HCT116 (cell line): ENCODE measurements at regions not wholly inside any gene's neighbourhood (a gene's known extent, or its start where the extent isn't known, plus 50 kb on each side); places are given as distances from the start of the nearest gene placed in this dataset.

ENCODE experiments used
- ATAC-seq: fragments of 200-7000 bp; cut with Tn5 transposase; 2 replicates; pipeline ENCODE4 v1.9.1; 2020; ENCODE audit warnings: mild to moderate bottlenecking, moderate library complexity
- BruUV-seq: library from RNA; stranded (reverse); fragments of 400-500 nt; replicated peaks from 2 replicates; lab custom pipeline; 2021; lab: Mats Ljungman, UMichigan
- CTCF ChIA-PET: fragments of 300-600 bp; sonication (Branson Sonifier 250); formaldehyde crosslinking; loops from one replicate; lab custom pipeline; 2021; ENCODE audit warnings: antibody characterized with exemption; lab: Charles Lee
- POLR2A ChIA-PET: fragments of 300-600, 350-600 bp; sonication (Branson Sonifier 250); formaldehyde crosslinking; loops from one replicate; lab custom pipeline; 2021; ENCODE audit warnings: antibody characterized with exemption; lab: Charles Lee
- RAD21 ChIA-PET, 2 experiments: fragments of 300-600 bp; sonication (Branson Sonifier 250); formaldehyde crosslinking; loops; one replicate each; lab custom pipeline; 2023; ENCODE audit warnings: low total read pairs in 2 of 2; ENCODE audit not compliant: uncharacterized antibody in 2 of 2, unreplicated experiment in 2 of 2, low non-redundant PET in 1 of 2; lab: Charles Lee
- DNase-seq: peaks from one replicate; pipeline ENCODE4 v3.0.0-alpha.2; 2010; ENCODE audit warnings: low read depth, low spot score
- H2AFZ ChIP-seq: fragments of 200-600 bp; shearing (Covaris generic), sonication (generic); 2 replicates; pipeline ENCODE4 v1.6.1; 2017; ENCODE audit warnings: low read depth, mixed run types, mixed read lengths, antibody characterized with exemption, low read length; ENCODE audit not compliant: poor library complexity, severe bottlenecking
- H3K27ac ChIP-seq: 2 replicates; pipeline ENCODE4 v1.5.1; 2012; ENCODE audit warnings: low read depth, low read length
- H3K27me3 ChIP-seq: fragments of 200-600 bp; sonication (generic); 2 replicates; pipeline ENCODE4 v1.6.1; 2016; ENCODE audit warnings: mixed run types, low read length, mixed read lengths; ENCODE audit not compliant: insufficient read depth
- H3K36me3 ChIP-seq, 2 experiments: fragments of 200-500 bp in 1 of 2; fragments of 200-600 bp in 1 of 2; sonication (Bioruptor generic) in 1 of 2; sonication (generic) in 1 of 2; 2 replicates each; pipeline versions ENCODE4 v1.5.1 to v1.6.1; 2014 to 2016; ENCODE audit warnings: low read length in 2 of 2, inconsistent platforms in 1 of 2, mixed read lengths in 1 of 2, mixed run types in 1 of 2; ENCODE audit not compliant: insufficient read depth in 2 of 2, control insufficient read depth in 1 of 2
- H3K4me1 ChIP-seq, 2 experiments: fragments of 200-600 bp in 1 of 2; sonication (generic) in 1 of 2; 2 replicates each; pipeline versions ENCODE4 v1.5.1 to v1.6.1; 2012 to 2017; ENCODE audit warnings: low read length in 2 of 2, inconsistent platforms in 1 of 2, mild to moderate bottlenecking in 1 of 2, mixed read lengths in 1 of 2, mixed run types in 1 of 2, moderate library complexity in 1 of 2; ENCODE audit not compliant: insufficient read depth in 2 of 2, control insufficient read depth in 1 of 2
- H3K4me2 ChIP-seq: fragments of 200-600 bp; sonication (generic); 2 replicates; pipeline ENCODE4 v1.6.1; 2017; ENCODE audit warnings: mixed run types, low read length, mixed read lengths
- H3K4me3 ChIP-seq, 2 experiments: fragments of 200-600 bp in 1 of 2; sonication (generic) in 1 of 2; replicated peaks in 1 of 2; 2 replicates each; pipeline ENCODE4 v1.5.1; 2011 to 2016; ENCODE audit warnings: low read length in 2 of 2, control low read depth in 1 of 2, low read depth in 1 of 2, mild to moderate bottlenecking in 1 of 2, mixed read lengths in 1 of 2, mixed run types in 1 of 2
- H3K79me2 ChIP-seq: fragments of 200-600 bp; sonication (generic); 2 replicates; pipeline ENCODE4 v1.6.1; 2017; ENCODE audit warnings: mild to moderate bottlenecking, mixed run types, low read length, moderate library complexity, mixed read lengths; ENCODE audit not compliant: insufficient read depth
- H3K9ac ChIP-seq: fragments of 200-600 bp; sonication (generic); 2 replicates; pipeline ENCODE4 v1.6.1; 2016; ENCODE audit warnings: low read length, mixed read lengths
- H3K9me2 ChIP-seq: fragments of 200-600 bp; sonication (generic), shearing (Covaris generic); 2 replicates; pipeline ENCODE4 v1.6.1; 2017; ENCODE audit warnings: mixed run types, mild to moderate bottlenecking, moderate library complexity; ENCODE audit not compliant: insufficient read depth
- H3K9me3 ChIP-seq, 2 experiments: fragments of 200-500 bp in 1 of 2; fragments of 200-600 bp in 1 of 2; sonication (Bioruptor generic) in 1 of 2; sonication (generic) in 1 of 2; 2 replicates each; pipeline ENCODE4 v1.6.1; 2014 to 2017; ENCODE audit warnings: low read length in 2 of 2, mixed read lengths in 2 of 2, inconsistent platforms in 1 of 2, low read depth in 1 of 2, mild to moderate bottlenecking in 1 of 2, mixed run types in 1 of 2, moderate library complexity in 1 of 2; ENCODE audit not compliant: control insufficient read depth in 1 of 2, insufficient read depth in 1 of 2
- H4K20me1 ChIP-seq: fragments of 200-600 bp; sonication (generic), shearing (Covaris generic); 2 replicates; pipeline ENCODE4 v1.6.1; 2017; ENCODE audit warnings: mixed run types, mild to moderate bottlenecking, moderate library complexity; ENCODE audit not compliant: insufficient read depth
- CBX3 ChIP-seq: IDR thresholded peaks from 2 replicates; pipeline ENCODE4 v1.6.1; 2012; ENCODE audit warnings: low read depth
- CEBPB ChIP-seq: IDR thresholded peaks from 2 replicates; pipeline ENCODE4 v1.6.1; 2012; ENCODE audit warnings: low read depth
- EGR1 ChIP-seq: IDR thresholded peaks from 2 replicates; pipeline ENCODE4 v1.6.1; 2012; ENCODE audit warnings: low read depth
- EZH2phosphoT487 ChIP-seq: fragments of 200-600 bp; IDR thresholded peaks from 2 replicates; pipeline ENCODE4 v1.6.1; 2018; ENCODE audit warnings: antibody characterized with exemption, borderline replicate concordance
- FOSL1 ChIP-seq: IDR thresholded peaks from 2 replicates; pipeline ENCODE4 v1.6.1; 2012; ENCODE audit warnings: low read depth
- JUND ChIP-seq: IDR thresholded peaks from 2 replicates; pipeline ENCODE4 v1.6.1; 2012
- POLR2A ChIP-seq: IDR thresholded peaks from 2 replicates; pipeline ENCODE4 v1.7.0; 2011; ENCODE audit warnings: borderline replicate concordance; ENCODE audit not compliant: insufficient read depth, insufficient read length; ENCODE audit errors: extremely low read depth
- POLR2AphosphoS5 ChIP-seq: IDR thresholded peaks from 2 replicates; pipeline ENCODE4 v1.6.1; 2011; ENCODE audit warnings: mild to moderate bottlenecking, low read depth, low read length, moderate library complexity
- SP1 ChIP-seq: IDR thresholded peaks from 2 replicates; pipeline ENCODE4 v1.6.1; 2012; ENCODE audit warnings: low read depth
- SRF ChIP-seq: IDR thresholded peaks from 2 replicates; pipeline ENCODE4 v1.6.1; 2012; ENCODE audit warnings: low read depth
- TCF7L2 ChIP-seq: IDR thresholded peaks from 2 replicates; pipeline ENCODE4 v1.7.0; 2011; ENCODE audit warnings: borderline replicate concordance, inconsistent platforms; ENCODE audit not compliant: insufficient read depth, insufficient read length; ENCODE audit errors: extremely low read depth
- ZFX ChIP-seq: fragments of 450-650 bp; IDR thresholded peaks from 2 replicates; pipeline ENCODE4 v1.6.1; 2017
- intact Hi-C: fragments of 100-400 bp; cut with micrococcal nuclease; formaldehyde crosslinking; loops from 2 replicates; pipeline ENCODE4 v1.10.0; 2022
- TF ChIP-seq, protein P1 (sequence below): IDR thresholded peaks from 2 replicates; pipeline ENCODE4 v1.6.1; 2012; ENCODE audit warnings: low read depth

DNA sequence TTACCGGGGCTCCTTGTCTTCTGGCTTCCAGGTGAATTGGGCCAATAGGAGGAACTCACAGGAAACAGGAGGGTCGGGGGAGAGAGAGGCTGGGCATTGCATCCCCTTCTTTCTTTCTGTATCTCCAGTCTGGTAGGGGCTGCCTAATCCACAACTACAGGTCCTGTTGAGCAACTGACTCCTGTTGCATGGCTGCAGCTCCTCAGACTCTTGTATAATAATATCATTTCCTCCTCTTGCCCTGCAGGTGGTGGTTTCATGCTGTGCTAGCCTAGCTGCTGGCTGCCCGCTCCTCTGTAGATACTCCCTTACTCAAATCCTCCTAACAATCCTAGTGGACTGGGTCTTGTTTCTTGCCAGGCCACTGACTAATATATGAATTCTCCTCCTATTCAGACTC is 276.5 kb upstream of the SMIM30 start:
- H3K4me3 ChIP-seq, result no peak overlapping the region
- CTCF ChIA-PET, result no interaction called here

More for the DNA sequence above, 276.5 kb upstream of the SMIM30 start:
- no peaks in the 10 kb centered on the region for H4K20me1 ChIP-seq
- H3K36me3 ChIP-seq, result no peaks in the 10 kb centered on the region
- intact Hi-C loops, result no loop called here
- no peaks in the 10 kb centered on the region for H3K9me2 ChIP-seq
- BruUV-seq, result no TSS peak
- H3K79me2 ChIP-seq, result no peaks in the 10 kb centered on the region
- no peak overlapping the region for H3K27ac ChIP-seq
- no peak for TF ChIP-seq CEBPB
- no peak for TF ChIP-seq POLR2AphosphoS5
- no peak for TF ChIP-seq SP1
- no peak for TF ChIP-seq JUND
- TF ChIP-seq SRF, result no peak
- TF ChIP-seq ZFX, result no peak
- TF ChIP-seq TCF7L2, result no peak
- TF ChIP-seq, protein P1, sequence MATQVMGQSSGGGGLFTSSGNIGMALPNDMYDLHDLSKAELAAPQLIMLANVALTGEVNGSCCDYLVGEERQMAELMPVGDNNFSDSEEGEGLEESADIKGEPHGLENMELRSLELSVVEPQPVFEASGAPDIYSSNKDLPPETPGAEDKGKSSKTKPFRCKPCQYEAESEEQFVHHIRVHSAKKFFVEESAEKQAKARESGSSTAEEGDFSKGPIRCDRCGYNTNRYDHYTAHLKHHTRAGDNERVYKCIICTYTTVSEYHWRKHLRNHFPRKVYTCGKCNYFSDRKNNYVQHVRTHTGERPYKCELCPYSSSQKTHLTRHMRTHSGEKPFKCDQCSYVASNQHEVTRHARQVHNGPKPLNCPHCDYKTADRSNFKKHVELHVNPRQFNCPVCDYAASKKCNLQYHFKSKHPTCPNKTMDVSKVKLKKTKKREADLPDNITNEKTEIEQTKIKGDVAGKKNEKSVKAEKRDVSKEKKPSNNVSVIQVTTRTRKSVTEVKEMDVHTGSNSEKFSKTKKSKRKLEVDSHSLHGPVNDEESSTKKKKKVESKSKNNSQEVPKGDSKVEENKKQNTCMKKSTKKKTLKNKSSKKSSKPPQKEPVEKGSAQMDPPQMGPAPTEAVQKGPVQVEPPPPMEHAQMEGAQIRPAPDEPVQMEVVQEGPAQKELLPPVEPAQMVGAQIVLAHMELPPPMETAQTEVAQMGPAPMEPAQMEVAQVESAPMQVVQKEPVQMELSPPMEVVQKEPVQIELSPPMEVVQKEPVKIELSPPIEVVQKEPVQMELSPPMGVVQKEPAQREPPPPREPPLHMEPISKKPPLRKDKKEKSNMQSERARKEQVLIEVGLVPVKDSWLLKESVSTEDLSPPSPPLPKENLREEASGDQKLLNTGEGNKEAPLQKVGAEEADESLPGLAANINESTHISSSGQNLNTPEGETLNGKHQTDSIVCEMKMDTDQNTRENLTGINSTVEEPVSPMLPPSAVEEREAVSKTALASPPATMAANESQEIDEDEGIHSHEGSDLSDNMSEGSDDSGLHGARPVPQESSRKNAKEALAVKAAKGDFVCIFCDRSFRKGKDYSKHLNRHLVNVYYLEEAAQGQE, result no peak
- no peak for TF ChIP-seq POLR2A
- TF ChIP-seq FOSL1, result no peak
- no peak for TF ChIP-seq CBX3
- TF ChIP-seq EZH2phosphoT487, result no peak
- no peak for TF ChIP-seq EGR1
- DNase-seq (no peak), ATAC-seq (no peak; the same call in 1 of the 2 replicates)
- H2AFZ ChIP-seq, result no peak overlapping the region
- H3K4me1 ChIP-seq, result no peaks in the 10 kb centered on the region
- H3K4me2 ChIP-seq, result no peak overlapping the region
- ChIA-PET POLR2A (no interaction called here), RAD21 (no interaction called here)
- H3K9me3 ChIP-seq, result no peaks in the 10 kb centered on the region
- no peaks in the 10 kb centered on the region for H3K27me3 ChIP-seq
- H3K9ac ChIP-seq, result no peak overlapping the region
